ENCODE measurements at regions not wholly inside any gene's neighbourhood (a gene's known extent, or its start where the extent isn't known, plus 50 kb on each side); places are given as distances from the start of the nearest gene placed in this dataset.

DNA sequence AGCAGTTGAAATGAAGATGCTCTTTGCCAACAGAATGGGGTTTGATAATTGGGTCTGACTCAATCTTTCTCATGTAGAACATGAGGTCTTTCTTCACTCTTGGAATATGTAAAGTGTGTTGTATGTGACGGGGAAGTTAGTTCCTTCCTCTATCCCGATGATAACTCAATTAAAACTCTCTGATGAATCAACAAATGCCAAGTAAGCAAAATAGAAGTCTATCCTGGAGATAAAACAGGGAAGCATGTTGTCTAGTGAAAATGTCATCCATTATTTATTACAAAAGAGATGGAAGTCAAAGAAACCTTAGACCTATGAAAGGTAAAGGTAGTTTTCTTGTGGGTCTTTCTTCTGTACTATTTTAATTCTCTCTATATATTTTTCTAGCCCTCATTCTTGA lies 274.2 kb upstream of the ARRDC4 start:
- Histone ChIP-seq H4K20me1 (no peaks in the 10 kb centered on the region), H3K4me2 (peak overlapping the region in 3 of 11 experiments; percentile 57 to 85 (median 71); a peak in 5 of 22 replicates), H3K4me3 (no peak overlapping the region), H3K9ac (no peak overlapping the region), H3K36me3 (no peaks in the 10 kb centered on the region), H3K4me1 (peaks cover 11 to 47% (median 23%) of the 10 kb centered on the region in 10 experiments), H3K27ac (peak overlapping the region in 4 of 11 experiments; percentile 11 to 63 (median 33); a peak in 2 of 22 replicates), H3K27me3 (no peaks in the 10 kb centered on the region), H3K9me3 (replicated peaks in 1 of 11) (no peaks in the 10 kb centered on the region)
- no peak for TF ChIP-seq Cebpa-rat (IDR thresholded peaks at IDR 0.05)

GRCh38 chr15:97687654-97688053 lies 272.8 kb upstream of the ARRDC4 start:
- no peak overlapping the region for H3K4me3 ChIP-seq
- no peaks in the 10 kb centered on the region for H3K9me3 ChIP-seq (replicated peaks in 1 of 11)
- H3K9ac ChIP-seq: no peak overlapping the region
- H3K4me2 ChIP-seq: no peak overlapping the region
- H3K27me3 ChIP-seq: no peaks in the 10 kb centered on the region
- no peaks in the 10 kb centered on the region for H4K20me1 ChIP-seq
- no peaks in the 10 kb centered on the region for H3K36me3 ChIP-seq
- TF ChIP-seq Cebpa-rat (IDR thresholded peaks at IDR 0.05): no peak
- peaks cover 23 to 60% (median 36%) of the 10 kb centered on the region in 10 experiments for H3K4me1 ChIP-seq
- no peak overlapping the region for H3K27ac ChIP-seq

- Histone ChIP-seq H3K4me3 (no peak overlapping the region), H3K36me3 (no peaks in the 10 kb centered on the region), H3K27ac (no peak overlapping the region)
Observed at GRCh38 chr15:97688177-97688576, 272.3 kb upstream of the ARRDC4 start.

DNA sequence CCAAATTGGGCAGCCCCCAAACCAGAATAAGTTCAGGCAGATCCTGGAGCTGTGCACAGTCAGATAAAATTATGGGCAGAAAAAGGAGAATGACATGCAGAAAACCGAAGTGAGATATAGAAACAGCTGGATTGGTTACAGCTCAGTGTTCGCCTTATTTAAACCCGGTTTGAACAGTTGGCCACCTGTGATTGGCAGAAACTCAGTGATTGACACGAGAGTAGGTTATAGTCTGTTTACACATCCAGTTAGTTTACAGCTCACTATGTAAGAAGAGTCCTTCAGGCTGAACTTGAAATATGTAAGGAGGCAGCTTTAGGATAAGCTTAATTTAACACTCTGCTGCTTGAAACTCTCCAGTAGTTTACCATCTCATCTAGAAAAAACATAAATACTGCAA lies 271.6 kb upstream of the ARRDC4 start:
- Histone ChIP-seq H3K27ac (no peak overlapping the region; a peak in 1 of 22 replicates), H3K4me1 (peaks cover 29 to 66% (median 38%) of the 10 kb centered on the region in 10 experiments), H3K4me3 (no peak overlapping the region), H3K9ac (no peak overlapping the region), H3K36me3 (no peaks in the 10 kb centered on the region), H3K4me2 (no peak overlapping the region), H3K9me3 (replicated peaks in 1 of 11) (no peaks in the 10 kb centered on the region), H3K27me3 (no peaks in the 10 kb centered on the region), H4K20me1 (no peaks in the 10 kb centered on the region)
- TF ChIP-seq Cebpa-rat (IDR thresholded peaks at IDR 0.05): no peak

More at GRCh38 chr15:97688177-97688576, 272.3 kb upstream of the ARRDC4 start:
- Histone ChIP-seq H3K27me3 (no peaks in the 10 kb centered on the region), H3K9me3 (replicated peaks in 1 of 11) (no peaks in the 10 kb centered on the region), H3K9ac (no peak overlapping the region), H4K20me1 (no peaks in the 10 kb centered on the region), H3K4me1 (peaks cover 28 to 62% (median 40%) of the 10 kb centered on the region in 10 experiments), H3K4me2 (no peak overlapping the region)
- no peak for TF ChIP-seq Cebpa-rat (IDR thresholded peaks at IDR 0.05)

GRCh38 chr15:97691078-97691477 lies 269.4 kb upstream of the ARRDC4 start:
- TF ChIP-seq Cebpa-rat (IDR thresholded peaks at IDR 0.05): no peak
- H3K4me3 ChIP-seq: no peak overlapping the region
- no peak overlapping the region; a peak in 1 of 22 replicates for H3K9ac ChIP-seq
- no peaks in the 10 kb centered on the region for H3K36me3 ChIP-seq
- peak overlapping the region in 6 of 11 experiments; percentile 52 to 79 (median 70); a peak in 9 of 22 replicates for H3K27ac ChIP-seq
- no peaks in the 10 kb centered on the region for H4K20me1 ChIP-seq
- no peaks in the 10 kb centered on the region for H3K27me3 ChIP-seq
- H3K4me1 ChIP-seq: peaks cover 18 to 46% (median 23%) of the 10 kb centered on the region in 10 experiments
- peak overlapping the region in 4 of 11 experiments; percentile 60 to 88 (median 81); a peak in 5 of 22 replicates for H3K4me2 ChIP-seq
- H3K9me3 ChIP-seq (replicated peaks in 1 of 11): no peaks in the 10 kb centered on the region

DNA sequence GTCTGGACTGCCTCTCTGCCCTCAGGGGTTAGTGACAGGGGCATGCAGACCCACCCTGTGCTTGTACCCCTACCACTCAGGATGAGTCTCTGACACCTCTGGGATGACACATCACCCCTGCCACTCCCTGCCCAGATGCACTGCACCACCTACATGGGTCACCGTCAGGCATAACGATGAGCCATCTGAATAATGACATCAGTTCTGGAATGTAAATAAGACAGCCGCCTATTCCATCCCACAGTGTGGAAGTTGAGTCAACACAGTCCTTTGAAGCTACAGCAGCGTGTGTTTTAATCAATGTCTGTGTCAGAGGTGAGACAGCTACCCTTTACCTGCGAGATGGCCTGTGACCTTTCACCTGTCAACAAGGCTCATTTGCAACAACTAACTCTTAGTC lies 268.7 kb upstream of the ARRDC4 start:
- H3K9me3 ChIP-seq (replicated peaks in 1 of 11): 0 out of 22 replicates have a peak, but pooled peaks cover 0 to 4% (median 0%) of the 10 kb centered on the region in 11 experiments
- no peaks in the 10 kb centered on the region for H4K20me1 ChIP-seq
- peak overlapping the region in 10 of 11 experiments; percentile 52 to 79 (median 68); a peak in 21 of 22 replicates for H3K27ac ChIP-seq
- H3K4me2 ChIP-seq: peak overlapping the region; percentile 57 to 90 (median 74)
- peaks cover 18 to 39% (median 23%) of the 10 kb centered on the region in 10 experiments for H3K4me1 ChIP-seq
- H3K9ac ChIP-seq: peak overlapping the region in 9 of 11 experiments; percentile 33 to 66 (median 43); a peak in 8 of 22 replicates
- TF ChIP-seq Cebpa-rat (IDR thresholded peaks at IDR 0.05): no peak
- H3K4me3 ChIP-seq: no peak overlapping the region
- H3K36me3 ChIP-seq: no peaks in the 10 kb centered on the region
- H3K27me3 ChIP-seq: no peaks in the 10 kb centered on the region

DNA sequence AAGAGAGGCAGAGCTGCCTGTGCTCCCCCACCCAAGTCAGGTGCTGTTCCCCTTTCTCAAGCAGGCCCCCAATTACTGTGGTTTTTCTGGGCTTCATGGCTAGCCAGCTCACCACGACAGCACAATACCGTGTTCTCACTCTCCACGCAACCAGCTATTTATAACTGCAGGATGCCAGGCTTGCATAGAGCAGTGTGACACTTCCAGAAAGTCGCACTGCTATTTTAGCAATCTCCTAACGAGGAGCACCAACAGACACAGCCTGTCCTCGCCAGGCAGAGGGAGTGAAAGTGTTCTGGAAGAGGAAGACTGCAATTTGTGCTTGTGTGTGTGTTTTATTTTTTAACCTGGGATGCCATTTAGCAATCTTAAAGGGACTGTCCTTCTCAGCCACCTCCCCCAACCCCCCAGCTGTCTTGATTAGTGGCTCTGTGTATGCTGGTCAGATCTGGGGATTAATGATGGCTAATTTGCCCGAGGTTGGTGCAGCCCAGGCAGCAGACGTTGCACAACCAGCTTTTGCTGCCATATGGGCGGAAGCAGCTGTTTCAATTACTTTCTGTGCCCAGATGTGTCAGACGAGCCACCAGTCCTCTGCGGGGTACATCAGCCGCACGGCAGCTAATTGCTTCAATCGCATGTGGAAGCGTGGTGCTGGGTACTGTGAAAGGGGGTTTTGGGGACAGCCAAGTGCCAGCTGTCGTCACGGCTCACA lies 268.0 kb upstream of the ARRDC4 start:
- Histone ChIP-seq H3K9me3 (replicated peaks in 1 of 11) (peaks cover 0 to 10% (median 0%) of the 10 kb centered on the region in 11 experiments; a peak in 2 of 22 replicates), H3K27me3 (no peaks in the 10 kb centered on the region), H3K4me2 (peak overlapping the region; percentile 57 to 90 (median 74)), H3K36me3 (no peaks in the 10 kb centered on the region), H4K20me1 (no peaks in the 10 kb centered on the region), H3K4me3 (peak overlapping the region in 2 of 10 experiments; percentile 32 to 34; a peak in 2 of 20 replicates), H3K9ac (peak overlapping the region; percentile 4 to 66 (median 43); a peak in 15 of 22 replicates), H3K27ac (peak overlapping the region; percentile 41 to 79 (median 65); a peak in 21 of 22 replicates), H3K4me1 (peaks cover 18 to 36% (median 23%) of the 10 kb centered on the region in 10 experiments)
- TF ChIP-seq Cebpa-rat (IDR thresholded peaks at IDR 0.05): peak in 10 of 11 experiments; percentile 56 to 88 (median 82); a peak in 18 of 22 replicates

GRCh38 chr15:97694456-97694855 lies 266.0 kb upstream of the ARRDC4 start:
- Histone ChIP-seq H4K20me1 (no peaks in the 10 kb centered on the region), H3K4me3 (no peak overlapping the region), H3K4me1 (peaks cover 18 to 36% (median 23%) of the 10 kb centered on the region in 10 experiments), H3K27ac (peak overlapping the region in 1 of 11 experiments; percentile 10; a peak in 1 of 22 replicates), H3K27me3 (no peaks in the 10 kb centered on the region), H3K9me3 (replicated peaks in 1 of 11) (peaks cover 0 to 25% (median 5%) of the 10 kb centered on the region in 11 experiments; a peak in 9 of 22 replicates), H3K36me3 (no peaks in the 10 kb centered on the region), H3K9ac (no peak overlapping the region), H3K4me2 (no peak overlapping the region)
- no peak for TF ChIP-seq Cebpa-rat (IDR thresholded peaks at IDR 0.05)

DNA sequence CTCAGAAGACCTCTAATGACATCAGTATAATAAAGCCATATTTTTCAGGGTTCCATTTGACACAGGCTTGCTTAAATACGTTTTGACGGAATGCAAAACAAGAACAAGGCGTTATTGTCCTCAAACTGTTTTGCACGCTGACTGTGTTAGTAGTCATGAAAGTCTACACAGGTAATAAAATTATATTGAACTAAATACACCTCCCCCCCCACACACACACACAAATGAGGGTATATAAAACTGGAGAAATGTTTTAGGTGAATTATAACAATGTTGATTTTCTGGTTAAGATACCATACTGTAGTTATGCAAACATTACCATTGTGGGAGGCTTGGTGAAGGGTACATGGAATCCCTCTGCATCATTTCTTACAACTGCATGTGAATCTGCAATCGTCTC lies 257.1 kb upstream of the ARRDC4 start:
- Histone ChIP-seq H3K27ac (no peak overlapping the region), H3K27me3 (no peaks in the 10 kb centered on the region), H3K36me3 (no peaks in the 10 kb centered on the region), H4K20me1 (no peaks in the 10 kb centered on the region), H3K4me2 (no peak overlapping the region), H3K9me3 (replicated peaks in 1 of 11) (peaks cover 0 to 18% (median 6%) of the 10 kb centered on the region in 11 experiments; a peak in 9 of 22 replicates), H3K4me1 (no peaks in the 10 kb centered on the region), H3K9ac (no peak overlapping the region), H3K4me3 (no peak overlapping the region)
- TF ChIP-seq Cebpa-rat (IDR thresholded peaks at IDR 0.05): no peak

Measured in BLaER1 treated with 17β-estradiol and CSF1 and Interleukin-3, amounts not matched to agents 10 nM and 100 nM (cell line).